Astrocyte (in vitro differentiated cells and primary cell): ENCODE measurements at regions not wholly inside any gene's neighbourhood (a gene's known extent, or its start where the extent isn't known, plus 50 kb on each side); places are given as distances from the start of the nearest gene placed in this dataset.

Experiments
- DNase-seq: peaks from one replicate; pipeline ENCODE4 v3.0.0-alpha.2; 2010; ENCODE audit warnings: low read depth
- FAIRE-seq: peaks from 2 replicates; lab custom pipeline; 2011; peaks lifted over from hg19 to GRCh38; lab: Jason Lieb, UNC
- H2AFZ ChIP-seq: 2 replicates; pipeline ENCODE4 v1.6.0; 2012; ENCODE audit warnings: low read depth, low read length, inconsistent platforms
- H3K27ac ChIP-seq: 2 replicates; pipeline ENCODE4 v1.5.1; 2011; ENCODE audit warnings: low read depth, low read length, inconsistent platforms
- H3K27me3 ChIP-seq: 2 replicates; pipeline ENCODE4 v1.6.0; 2011; ENCODE audit warnings: low read length, inconsistent platforms; ENCODE audit not compliant: insufficient read depth
- H3K36me3 ChIP-seq: 2 replicates; pipeline ENCODE4 v1.5.1; 2011; ENCODE audit warnings: low read length, inconsistent platforms; ENCODE audit not compliant: insufficient read depth
- H3K4me1 ChIP-seq: 2 replicates; pipeline ENCODE4 v1.5.1; 2011; ENCODE audit warnings: low read length, inconsistent platforms; ENCODE audit not compliant: insufficient read depth
- H3K4me2 ChIP-seq: 2 replicates; pipeline ENCODE4 v1.6.0; 2012; ENCODE audit warnings: low read length, inconsistent platforms
- H3K4me3 ChIP-seq: 2 replicates; pipeline ENCODE4 v1.5.1; 2011; ENCODE audit warnings: low read depth, mild to moderate bottlenecking, low read length, inconsistent platforms; ENCODE audit not compliant: insufficient read depth
- H3K79me2 ChIP-seq: 2 replicates; pipeline ENCODE4 v1.6.0; 2012; ENCODE audit warnings: mild to moderate bottlenecking, low read length, inconsistent platforms; ENCODE audit not compliant: insufficient read depth
- H3K9ac ChIP-seq: 2 replicates; pipeline ENCODE4 v1.6.0; 2012; ENCODE audit warnings: mild to moderate bottlenecking, low read length, inconsistent platforms
- H3K9me3 ChIP-seq: 2 replicates; pipeline ENCODE4 v1.5.1; 2012; ENCODE audit warnings: low read depth, mild to moderate bottlenecking, low read length, inconsistent platforms; ENCODE audit not compliant: insufficient read depth
- H4K20me1 ChIP-seq: 2 replicates; pipeline ENCODE4 v1.6.0; 2012; ENCODE audit warnings: low read length, inconsistent platforms; ENCODE audit not compliant: insufficient read depth
- H3K27ac Mint-ChIP-seq: one replicate; pipeline ENCODE4 v1.8.0; 2021; ENCODE audit warnings: mild to moderate bottlenecking, mixed read lengths; ENCODE audit not compliant: unreplicated experiment
- H3K27me3 Mint-ChIP-seq: one replicate; pipeline ENCODE4 v1.8.0; 2021; ENCODE audit warnings: low read depth, mixed read lengths; ENCODE audit not compliant: unreplicated experiment
- H3K36me3 Mint-ChIP-seq: one replicate; pipeline ENCODE4 v1.8.0; 2021; ENCODE audit warnings: low read depth, mixed read lengths; ENCODE audit not compliant: unreplicated experiment
- H3K4me1 Mint-ChIP-seq: one replicate; pipeline ENCODE4 v1.8.0; 2021; ENCODE audit warnings: low read depth, mixed read lengths; ENCODE audit not compliant: unreplicated experiment
- H3K4me3 Mint-ChIP-seq: one replicate; pipeline ENCODE4 v1.8.0; 2021; ENCODE audit warnings: mild to moderate bottlenecking, moderate library complexity, mixed read lengths; ENCODE audit not compliant: unreplicated experiment
- H3K9me3 Mint-ChIP-seq: one replicate; pipeline ENCODE4 v1.8.0; 2021; ENCODE audit warnings: mild to moderate bottlenecking, mixed read lengths; ENCODE audit not compliant: unreplicated experiment
- CTCF ChIP-seq: IDR thresholded peaks from 2 replicates; pipeline ENCODE4 v1.5.1; 2011; ENCODE audit warnings: low read depth, mild to moderate bottlenecking, inconsistent platforms, low read length, moderate library complexity; ENCODE audit not compliant: insufficient read depth
- EZH2 ChIP-seq: IDR thresholded peaks from 2 replicates; pipeline ENCODE4 v1.6.1; 2012; ENCODE audit warnings: mild to moderate bottlenecking, low read length, inconsistent platforms; ENCODE audit not compliant: insufficient read depth

- H3K79me2 ChIP-seq, result no peaks in the 10 kb centered on the region
- FAIRE-seq (no peak), DNase-seq (no peak)
- Mint-ChIP-seq H3K4me3 (no peak overlapping the region), H3K27ac (no peak overlapping the region), H3K4me1 (no peaks in the 10 kb centered on the region), H3K27me3 (no peaks in the 10 kb centered on the region), H3K9me3 (no peaks in the 10 kb centered on the region), H3K36me3 (no peaks in the 10 kb centered on the region)
- no peaks in the 10 kb centered on the region for H3K9me3 ChIP-seq
- H3K27ac ChIP-seq, result no peak overlapping the region
- H4K20me1 ChIP-seq, result no peaks in the 10 kb centered on the region
- H3K4me3 ChIP-seq, result no peak overlapping the region
- H3K27me3 ChIP-seq, result no peaks in the 10 kb centered on the region
- no peak for TF ChIP-seq CTCF
- no peak for TF ChIP-seq EZH2
- H3K9ac ChIP-seq, result no peak overlapping the region
- H3K36me3 ChIP-seq, result no peaks in the 10 kb centered on the region
- H2AFZ ChIP-seq, result no peak overlapping the region
- H3K4me1 ChIP-seq, result no peaks in the 10 kb centered on the region
- H3K4me2 ChIP-seq, result no peak overlapping the region
Observed at GRCh38 chr10:106032450-106033002, 1132.0 kb downstream of the SORCS1 start.

- FAIRE-seq (no peak), DNase-seq (no peak)
- TF ChIP-seq CTCF (no peak), EZH2 (no peak)
- H3K4me1 ChIP-seq, result no peaks in the 10 kb centered on the region
- Mint-ChIP-seq H3K4me3 (no peak overlapping the region), H3K36me3 (no peaks in the 10 kb centered on the region), H3K4me1 (no peaks in the 10 kb centered on the region), H3K9me3 (no peaks in the 10 kb centered on the region), H3K27ac (no peak overlapping the region), H3K27me3 (no peaks in the 10 kb centered on the region)
- no peaks in the 10 kb centered on the region for H3K9me3 ChIP-seq
- H3K27me3 ChIP-seq, result no peaks in the 10 kb centered on the region
- no peak overlapping the region for H3K4me3 ChIP-seq
- no peak overlapping the region for H2AFZ ChIP-seq
- no peak overlapping the region for H3K27ac ChIP-seq
- H4K20me1 ChIP-seq, result no peaks in the 10 kb centered on the region
- H3K9ac ChIP-seq, result no peak overlapping the region
- no peak overlapping the region for H3K4me2 ChIP-seq
- H3K79me2 ChIP-seq, result no peaks in the 10 kb centered on the region
- no peaks in the 10 kb centered on the region for H3K36me3 ChIP-seq
Observed at GRCh38 chr10:106027240-106027639, 1137.3 kb downstream of the SORCS1 start.

- Histone ChIP-seq H3K4me3 (no peak overlapping the region), H3K36me3 (no peaks in the 10 kb centered on the region), H3K4me2 (no peak overlapping the region), H4K20me1 (no peaks in the 10 kb centered on the region), H3K9ac (no peak overlapping the region), H3K4me1 (no peaks in the 10 kb centered on the region), H3K79me2 (no peaks in the 10 kb centered on the region), H2AFZ (no peak overlapping the region), H3K27me3 (no peaks in the 10 kb centered on the region), H3K27ac (no peak overlapping the region), H3K9me3 (no peaks in the 10 kb centered on the region)
- no peak overlapping the region for H3K27ac Mint-ChIP-seq
- FAIRE-seq (no peak), DNase-seq (no peak)
- peaks cover 6% of the 10 kb centered on the region for H3K9me3 Mint-ChIP-seq
- H3K4me1 Mint-ChIP-seq, result no peaks in the 10 kb centered on the region
- H3K27me3 Mint-ChIP-seq, result no peaks in the 10 kb centered on the region
- TF ChIP-seq EZH2 (no peak), CTCF (no peak)
- H3K4me3 Mint-ChIP-seq, result no peak overlapping the region
- H3K36me3 Mint-ChIP-seq, result no peaks in the 10 kb centered on the region
Observed at GRCh38 chr10:106025208-106025811, 1139.2 kb downstream of the SORCS1 start.
